Medulla oblongata (tissue), 1 donor: ENCODE measurements at regions not wholly inside any gene's neighbourhood (a gene's known extent, or its start where the extent isn't known, plus 50 kb on each side); places are given as distances from the start of the nearest gene placed in this dataset.

Source experiments
- DNase-seq: peaks from one replicate; pipeline ENCODE4 v3.0.0-alpha.2; 2015; ENCODE audit errors: extremely low spot score

DNA sequence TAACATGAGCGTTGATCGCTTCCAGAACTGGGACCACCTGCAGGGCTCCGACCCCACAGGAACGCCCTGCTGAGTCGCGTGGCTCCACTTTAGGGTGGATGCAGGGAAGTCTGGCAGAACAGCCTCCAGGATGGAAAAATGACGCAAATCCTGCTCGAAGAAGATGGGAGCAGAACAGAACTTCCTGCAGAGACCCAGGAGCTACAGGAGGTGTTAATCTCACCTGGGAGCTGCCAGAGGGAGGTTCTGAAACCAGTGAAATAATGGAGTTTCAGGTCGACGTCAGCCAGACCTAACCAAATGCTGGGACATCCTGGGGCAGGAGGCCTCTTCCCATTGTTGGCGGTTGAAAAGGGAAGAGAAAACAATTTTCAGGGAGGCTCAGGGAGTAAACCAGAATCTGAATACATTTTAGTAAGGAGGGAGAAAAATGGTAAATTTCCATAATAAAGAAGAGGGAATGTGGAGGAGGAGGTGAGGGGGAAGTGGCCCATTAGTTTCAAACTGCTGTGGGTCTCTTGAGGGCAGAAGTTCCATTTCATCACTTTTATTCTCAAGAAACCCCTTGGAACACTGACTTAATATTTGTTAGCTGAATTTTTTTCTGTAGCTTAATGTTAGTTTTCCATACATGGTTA, 558.4 kb upstream of the CDH4 start:
- no peak for DNase-seq

DNA sequence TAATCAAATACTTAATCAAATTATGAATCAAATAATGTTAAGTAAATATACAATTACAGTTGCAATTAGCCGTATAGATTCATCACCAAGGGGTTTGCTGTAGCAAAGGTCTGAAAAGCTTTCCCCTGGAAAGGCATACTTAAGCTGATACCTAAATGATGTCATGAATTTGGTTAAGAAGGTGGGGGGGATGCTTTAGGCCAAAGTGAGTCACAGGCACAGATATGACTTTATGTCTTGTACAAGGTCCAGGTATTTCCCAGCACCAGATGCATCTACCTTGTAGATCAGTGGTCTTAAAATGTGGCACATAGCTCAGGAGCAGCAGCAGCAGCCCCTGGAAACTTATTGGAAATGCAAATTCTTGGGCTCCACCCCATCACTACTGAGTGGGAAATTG, 557.3 kb upstream of the CDH4 start:
- no peak for DNase-seq

DNA sequence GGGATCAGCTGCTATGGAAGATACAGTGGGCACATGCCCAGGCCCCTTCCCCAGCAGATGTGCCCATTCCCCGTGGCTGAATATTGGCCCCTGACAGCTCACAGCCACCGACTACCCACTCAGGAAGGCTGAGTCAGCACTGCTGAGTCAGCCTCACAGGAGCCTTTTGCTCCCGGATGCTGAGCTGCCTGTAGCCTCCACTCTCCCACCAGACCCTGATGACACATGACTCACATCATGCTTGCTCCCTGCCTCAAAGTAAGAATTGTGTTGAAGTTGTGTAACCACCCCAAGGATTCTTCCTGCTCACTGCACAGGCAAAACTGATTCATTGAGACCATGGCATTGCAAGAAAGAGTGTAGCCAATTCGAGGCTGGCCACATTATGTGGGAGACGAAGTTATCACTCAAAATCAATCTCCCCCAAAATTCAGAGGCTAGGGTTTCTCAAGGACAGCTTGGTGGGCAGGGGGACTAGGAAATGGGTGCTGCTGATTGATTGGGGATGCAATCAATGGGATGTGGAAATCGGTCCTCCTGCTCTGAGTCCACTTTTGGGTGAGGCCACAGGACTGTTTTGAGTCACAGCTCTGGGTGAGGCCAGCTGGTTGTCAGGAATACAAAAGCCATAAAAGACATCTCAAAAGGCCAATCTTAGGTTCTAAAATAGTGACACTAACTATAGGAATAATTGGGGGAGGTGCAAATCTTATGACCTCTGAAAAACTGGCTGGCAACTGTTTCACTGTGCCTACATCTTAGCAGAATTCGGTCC, 556.6 kb upstream of the CDH4 start:
- DNase-seq: no peak

DNA sequence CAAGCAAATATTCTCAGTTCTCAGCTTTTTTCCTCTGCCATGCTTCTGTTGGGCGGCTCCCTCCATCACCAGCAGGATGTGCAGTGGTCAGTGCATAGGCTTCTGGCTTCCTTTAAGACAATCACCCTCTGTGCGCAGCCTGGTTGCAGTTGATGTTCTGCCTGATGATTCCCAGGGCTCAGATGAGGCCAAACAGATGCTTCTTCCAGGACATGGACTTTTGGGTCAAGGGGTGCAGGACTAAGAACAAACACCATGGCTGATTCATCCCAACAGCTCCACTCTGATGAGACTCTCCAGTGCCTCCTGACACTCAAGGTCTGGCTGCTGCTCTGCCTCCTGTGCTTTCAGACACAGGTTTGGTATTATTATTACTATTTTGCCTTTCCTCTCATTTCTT, 554.8 kb upstream of the CDH4 start:
- no peak for DNase-seq

DNA sequence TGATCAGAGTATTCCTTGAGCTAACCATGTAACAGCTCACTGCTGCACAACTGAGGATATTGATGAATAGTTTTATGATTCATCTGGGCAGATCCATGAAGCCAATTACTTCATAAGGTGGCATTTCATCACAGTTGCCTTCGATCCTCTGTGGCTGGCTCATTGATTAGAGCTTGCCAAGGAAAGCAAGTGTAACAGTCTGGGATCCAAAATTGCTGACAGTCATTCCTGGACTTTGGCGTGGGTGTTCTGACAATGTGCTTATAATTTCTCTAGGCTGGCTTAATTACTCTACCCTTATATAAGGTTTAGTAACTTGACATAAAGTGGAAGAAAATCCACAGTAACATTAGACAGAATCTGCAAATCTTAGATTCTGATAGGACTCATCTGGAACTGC, 551.3 kb upstream of the CDH4 start:
- DNase-seq: no peak

DNA sequence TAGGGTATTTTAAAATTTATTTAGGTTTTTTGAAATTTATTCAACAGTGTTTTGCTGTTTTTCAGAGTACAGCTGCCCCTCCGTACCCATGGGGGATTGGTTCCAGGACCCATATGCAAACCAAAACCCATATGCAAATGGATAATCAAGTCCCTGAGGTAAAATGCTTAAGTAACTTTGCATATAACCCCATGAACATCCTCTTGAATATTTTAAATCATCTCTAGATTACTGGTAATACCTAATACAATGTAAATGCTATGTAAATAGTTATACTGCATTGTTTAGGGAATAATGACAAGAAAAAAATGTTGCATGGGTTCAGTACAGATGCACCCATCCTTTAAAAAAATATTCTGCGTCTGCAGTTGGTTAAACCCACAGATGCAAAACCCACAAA, 547.9 kb upstream of the CDH4 start:
- DNase-seq: no peak

DNA sequence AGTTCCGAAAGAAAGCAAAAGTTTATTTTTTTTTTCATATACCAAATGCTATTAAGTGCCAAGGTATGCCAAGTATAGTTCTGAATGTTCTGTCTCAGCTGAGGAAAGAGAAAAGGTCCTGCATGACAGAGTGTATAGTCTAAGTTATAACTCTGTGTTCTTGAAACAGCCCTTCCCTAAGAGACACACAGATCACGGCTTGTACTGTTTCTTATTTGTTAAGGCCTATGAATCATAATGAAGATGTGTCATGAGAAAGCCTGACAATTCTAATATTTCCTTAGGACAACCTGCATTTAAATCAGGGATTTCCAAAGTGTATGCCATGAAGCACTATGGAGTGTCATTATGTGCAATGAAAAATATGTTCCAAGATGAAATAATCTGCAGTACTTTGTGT, 538.7 kb upstream of the CDH4 start:
- DNase-seq: no peak

DNA sequence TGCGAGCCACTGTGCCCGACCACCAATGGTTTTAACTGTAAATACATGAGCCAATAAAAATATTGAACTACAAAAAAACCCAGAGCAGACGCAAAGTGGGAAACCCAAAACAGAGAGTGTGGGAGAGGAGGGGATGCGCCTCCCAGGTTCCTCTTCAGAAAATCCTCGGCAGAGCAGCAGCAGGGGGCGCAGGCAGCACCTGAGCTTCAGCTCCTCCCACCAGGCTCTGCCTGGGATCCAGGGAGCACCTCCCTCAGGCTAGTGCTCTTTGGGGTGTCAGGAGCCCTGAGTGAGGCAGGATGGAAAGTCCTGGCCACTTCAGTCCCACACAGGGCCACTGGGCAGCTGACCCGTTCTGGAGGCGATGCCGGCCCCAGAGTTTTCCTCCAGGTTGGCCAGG, 536.9 kb upstream of the CDH4 start:
- DNase-seq: no peak

DNA sequence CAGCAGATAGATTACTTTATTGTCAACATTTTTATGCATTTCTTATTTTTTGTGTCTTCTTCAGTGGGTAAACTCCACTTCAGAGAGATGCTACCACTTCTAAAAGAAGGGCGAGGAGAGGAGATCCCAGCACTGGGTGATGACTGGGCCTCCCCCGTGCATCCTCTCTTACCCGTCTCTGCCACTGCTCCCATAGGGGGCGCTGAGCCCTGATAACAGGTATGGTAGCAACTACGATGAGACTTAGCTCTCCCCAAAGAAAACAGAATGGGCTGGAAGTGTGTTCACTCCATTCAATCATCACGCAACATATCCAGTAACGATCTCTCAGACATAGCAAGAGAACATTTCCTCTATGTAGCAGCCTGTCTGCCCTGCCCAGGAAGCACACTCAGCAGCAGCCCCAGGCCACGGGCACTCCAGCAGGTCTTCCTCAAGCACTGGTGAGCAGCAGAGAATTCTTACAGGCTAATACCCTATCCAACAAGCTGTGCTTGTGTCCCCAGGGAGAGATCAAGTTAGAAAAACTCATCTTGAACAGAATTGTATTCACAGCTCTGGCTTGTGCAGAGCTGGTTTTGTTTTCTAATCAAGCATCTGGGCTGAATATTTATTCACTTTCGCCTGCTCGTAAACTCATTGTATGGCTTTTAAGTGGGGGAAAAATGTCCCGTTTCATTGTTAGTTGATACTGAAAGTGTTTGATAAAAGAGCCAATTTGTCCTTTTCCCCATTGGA, 533.1 kb upstream of the CDH4 start:
- no peak for DNase-seq

DNA sequence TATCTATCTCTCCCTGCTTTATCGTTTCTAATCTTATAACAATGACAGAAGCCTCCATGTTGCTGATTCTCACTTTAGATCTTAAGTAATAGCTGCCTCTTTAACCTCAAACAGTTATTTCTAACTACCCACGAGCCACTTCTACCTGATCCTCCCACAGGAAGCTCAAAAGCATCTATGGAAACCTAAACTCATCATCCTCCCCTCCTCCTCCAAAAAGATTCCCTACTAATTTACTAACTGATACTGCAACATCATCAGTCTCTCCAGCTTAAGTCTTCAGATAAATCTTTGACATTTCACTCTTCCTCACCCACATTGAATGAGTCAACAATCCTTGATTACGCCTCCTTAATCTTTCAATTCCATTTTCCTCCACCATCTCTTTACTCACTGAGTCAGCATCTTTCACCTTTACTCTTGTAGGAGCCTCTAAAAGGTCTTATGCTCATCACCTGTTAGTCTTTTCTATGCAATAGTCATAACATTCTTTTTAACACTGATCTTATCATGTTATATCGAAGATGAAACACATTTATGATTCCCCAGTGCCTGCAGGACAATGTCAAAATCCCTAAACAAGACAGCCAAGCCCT, 526.7 kb upstream of the CDH4 start:
- no peak for DNase-seq

DNA sequence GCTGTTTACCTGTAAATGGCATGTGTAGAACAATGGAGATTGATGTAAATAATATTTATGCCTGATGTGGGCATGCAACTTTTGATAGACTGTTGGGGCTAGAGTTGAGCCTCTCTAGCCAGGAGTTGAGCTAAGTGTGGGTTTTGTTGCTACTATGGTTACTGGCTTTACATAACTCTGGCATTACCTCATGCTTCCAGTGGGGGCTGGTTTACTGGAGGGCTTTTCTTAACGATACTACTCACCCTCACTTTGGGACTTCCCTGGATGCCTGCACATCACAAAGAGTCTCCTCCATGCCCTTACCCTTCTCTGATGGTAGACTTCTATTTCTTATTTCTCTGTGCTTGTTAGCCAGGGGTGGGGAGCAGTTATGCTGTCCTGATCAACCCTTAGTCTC, 524.6 kb upstream of the CDH4 start:
- DNase-seq: no peak

DNA sequence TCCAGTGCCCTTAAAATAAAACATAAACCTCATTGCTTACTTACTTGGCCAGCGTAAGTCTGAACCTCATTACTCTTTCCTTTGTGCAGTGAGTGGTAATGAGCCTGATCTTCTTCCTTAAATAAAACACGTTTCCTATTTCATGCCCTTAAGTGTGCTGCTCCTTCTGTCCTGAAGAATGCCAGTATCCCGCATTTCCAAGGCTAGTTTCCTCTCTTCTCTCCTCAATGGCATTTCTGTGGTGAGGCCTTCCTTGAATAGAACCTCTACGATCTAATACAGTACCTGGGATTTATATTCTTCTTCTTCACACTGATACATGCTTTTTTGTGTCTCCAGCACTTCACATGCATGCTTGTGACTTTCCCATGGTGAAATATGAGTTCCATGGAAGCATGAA, 523.4 kb upstream of the CDH4 start:
- DNase-seq: no peak

DNA sequence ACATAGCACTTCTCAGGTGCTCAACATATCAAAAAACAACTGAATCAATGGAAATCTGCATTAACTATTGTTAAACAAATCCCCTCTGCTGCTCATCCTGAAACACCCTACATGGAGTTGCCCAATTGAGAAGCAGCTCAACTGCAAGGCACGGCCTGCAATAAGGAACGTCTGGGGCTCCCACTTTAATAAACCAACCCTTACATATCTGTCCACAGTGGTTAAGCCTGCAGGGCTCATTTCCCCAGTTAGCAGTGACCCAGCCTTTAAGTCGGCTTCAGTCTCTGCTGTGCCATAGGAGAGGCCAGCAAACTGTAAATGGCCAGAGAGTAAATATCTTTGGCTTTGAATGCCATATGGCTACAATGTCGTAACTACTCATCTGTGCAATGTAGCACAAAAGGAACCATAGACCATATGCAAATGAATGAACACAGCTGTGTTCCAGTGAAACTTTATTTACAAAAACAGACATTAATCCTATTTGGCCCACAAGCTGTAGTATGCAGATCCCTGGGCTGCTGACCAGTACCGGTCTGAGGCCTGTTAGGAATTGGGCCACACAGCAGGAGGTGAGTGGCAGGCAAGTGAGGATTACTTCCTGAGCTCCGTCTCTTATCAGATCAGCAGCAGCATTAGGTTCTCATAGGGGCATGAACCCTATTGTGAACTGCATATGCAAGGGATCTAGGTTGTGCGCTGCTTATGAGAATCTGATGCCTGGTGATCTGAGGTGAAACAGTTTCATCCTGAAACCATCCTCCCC, 522.7 kb upstream of the CDH4 start:
- DNase-seq: no peak

DNA sequence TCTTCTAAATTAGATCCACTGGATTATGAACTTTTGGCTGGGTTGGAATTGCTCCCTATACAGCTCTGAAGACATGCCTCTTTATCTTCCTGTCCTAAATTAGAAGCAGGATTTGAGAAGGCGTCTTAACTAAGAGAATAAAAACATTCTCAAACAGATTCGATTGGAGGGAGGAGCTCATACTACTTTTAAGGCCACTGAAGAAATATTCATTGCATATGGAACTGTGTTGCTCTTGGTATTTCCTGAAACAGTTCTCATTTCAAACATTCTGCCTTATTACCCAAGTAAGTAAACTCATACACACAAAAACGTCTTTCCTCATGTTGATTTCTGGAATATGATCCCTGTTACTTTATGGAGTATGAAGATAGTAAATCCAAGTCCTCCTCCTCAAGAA, 519.7 kb upstream of the CDH4 start:
- no peak for DNase-seq

DNA sequence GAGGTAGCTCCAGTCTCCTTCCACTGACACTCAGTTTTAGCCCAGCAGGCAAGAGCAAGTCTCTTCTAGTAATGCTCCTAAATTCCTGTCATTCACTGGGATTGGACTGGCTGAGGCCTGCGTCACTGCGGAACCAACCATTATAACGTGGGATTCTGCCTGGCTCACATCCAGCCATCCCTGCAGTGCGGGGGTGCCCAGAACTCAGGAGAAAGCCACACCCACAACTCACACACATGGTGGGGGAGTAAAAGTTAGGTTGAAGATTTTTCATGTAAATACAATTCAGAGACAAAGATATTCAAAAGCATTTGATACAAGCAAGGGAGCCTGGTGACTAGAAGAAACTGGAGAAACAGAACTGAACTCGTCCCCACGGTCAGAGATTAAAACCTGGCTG, 504.0 kb upstream of the CDH4 start:
- no peak for DNase-seq

DNA sequence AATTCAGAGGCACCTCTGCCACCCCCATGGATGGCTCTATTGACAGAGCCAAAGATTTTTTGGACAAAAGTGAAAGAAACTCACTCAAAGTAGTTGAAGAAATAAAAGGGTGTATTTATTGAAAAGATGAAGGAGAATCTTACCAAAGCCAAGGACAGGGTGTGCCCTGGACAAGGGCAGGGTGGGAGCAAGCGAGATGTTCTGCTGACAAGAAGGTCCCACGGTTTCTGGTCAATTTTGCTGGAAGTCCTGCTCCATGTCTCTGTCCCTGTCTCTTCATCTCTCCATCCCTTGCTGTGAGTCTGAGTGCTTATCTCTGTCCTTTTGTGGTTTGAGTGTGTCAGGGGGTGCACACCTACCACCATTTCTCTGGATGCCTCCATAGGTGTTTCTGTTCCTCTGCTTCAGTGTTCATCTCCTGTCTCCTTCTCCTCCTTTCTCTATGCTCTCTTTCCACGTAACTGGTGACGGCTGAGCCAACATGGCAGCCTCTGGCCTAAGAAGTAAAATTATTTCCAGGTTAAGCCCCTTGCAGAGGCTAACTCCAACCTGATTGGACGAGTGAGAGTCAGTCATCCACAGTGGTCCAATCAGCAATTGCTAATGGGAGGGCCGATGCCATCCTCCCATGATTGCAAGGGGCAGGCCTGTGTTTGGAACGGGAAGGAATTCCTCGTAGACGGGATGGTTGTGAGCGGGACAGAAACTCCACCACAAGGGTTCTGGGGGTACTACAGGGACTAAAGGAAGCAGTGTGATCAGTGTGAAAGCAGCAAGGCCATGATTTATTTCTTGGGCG, 502.1 kb upstream of the CDH4 start:
- no peak for DNase-seq

DNA sequence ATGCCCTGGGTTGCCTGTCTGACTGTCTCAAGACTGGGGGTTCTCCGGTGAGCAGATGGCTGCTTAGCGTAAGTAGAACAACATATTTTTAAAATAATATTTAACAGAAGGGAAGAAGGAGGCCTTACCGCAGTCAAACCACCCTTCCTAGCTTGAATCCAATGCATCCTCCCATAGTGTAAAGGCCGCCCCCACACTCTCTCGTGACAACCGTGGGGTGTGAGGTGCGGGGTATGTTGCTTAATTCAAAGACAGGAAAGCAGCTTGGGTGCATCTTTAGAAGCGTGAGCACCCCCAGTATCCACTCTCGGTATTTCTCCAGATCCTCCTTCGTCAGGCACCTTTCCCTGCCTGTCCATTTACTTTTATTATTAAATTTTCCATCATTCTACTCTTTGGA, 501.2 kb upstream of the CDH4 start:
- DNase-seq: no peak

DNA sequence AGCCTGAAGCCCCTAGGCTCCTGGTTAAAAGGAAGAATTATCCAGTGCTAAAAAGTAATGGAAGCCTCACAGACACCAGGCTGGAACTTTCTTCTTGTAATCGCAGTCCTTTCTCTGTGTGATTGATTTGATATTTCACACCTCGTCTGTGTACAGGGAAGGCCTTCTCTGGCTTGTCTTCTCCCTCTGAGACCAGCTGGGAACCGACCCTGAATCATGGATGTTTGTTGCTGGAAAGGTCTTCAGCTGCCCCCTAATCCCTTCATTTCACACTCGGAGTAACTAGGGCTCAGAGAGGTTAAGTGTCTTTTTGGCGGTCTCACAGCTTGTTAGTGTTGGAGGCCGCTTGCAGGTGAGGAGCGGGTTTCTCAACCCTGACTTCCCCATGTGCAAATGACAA, 500.2 kb upstream of the CDH4 start:
- no peak for DNase-seq

DNA sequence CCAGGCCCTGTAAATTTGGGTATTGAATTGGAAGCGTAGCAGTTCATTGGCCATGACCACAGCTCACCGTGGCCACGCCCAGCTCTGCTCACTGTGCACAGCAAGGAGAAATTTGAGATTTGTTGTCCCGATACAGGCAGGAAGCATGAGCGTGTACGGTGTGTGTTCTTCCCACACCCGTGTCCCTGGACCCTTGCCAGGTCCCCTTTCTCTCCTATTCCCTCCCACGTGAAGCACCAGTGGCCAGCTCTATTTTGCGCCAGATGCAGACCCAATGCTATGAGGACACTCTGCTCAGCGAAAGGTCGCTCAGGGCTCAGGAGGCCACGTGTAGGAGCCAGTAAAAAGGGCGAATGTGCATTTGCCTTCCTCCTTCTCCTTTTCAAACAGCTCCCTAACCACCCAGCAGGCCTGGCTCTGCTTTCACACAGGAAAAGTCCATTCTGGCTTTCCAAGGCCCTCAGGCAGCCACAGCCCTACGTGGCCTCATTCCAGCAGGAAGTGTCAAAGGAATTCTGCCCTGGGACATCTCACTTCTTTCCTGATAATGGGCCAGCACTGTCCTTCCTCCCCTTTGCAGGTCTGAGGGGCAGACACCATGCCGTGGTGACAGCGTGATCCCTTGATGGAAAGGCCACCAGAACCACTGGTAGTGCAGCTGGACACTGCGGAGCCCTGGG, 499.2 kb upstream of the CDH4 start:
- DNase-seq: no peak

DNA sequence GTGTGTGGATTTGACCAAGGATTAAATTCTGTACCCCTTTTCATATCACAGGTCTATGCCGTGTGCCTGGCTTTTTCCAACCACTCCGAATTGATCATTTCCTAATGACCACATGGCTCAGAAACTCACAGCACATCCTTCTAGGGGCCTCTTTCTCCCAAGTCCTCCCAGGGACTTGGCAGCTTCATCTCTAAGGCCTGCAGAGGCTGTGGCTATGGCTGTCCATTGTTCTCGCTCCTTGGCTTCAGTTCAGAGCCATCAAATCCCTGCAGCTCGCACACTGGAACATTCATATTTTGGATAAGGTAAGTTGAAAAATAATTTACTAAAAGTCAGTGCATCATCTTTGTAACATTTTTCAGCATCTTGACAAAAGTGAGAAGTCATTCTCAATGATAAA, 497.2 kb upstream of the CDH4 start:
- DNase-seq: peak; percentile 65

DNA sequence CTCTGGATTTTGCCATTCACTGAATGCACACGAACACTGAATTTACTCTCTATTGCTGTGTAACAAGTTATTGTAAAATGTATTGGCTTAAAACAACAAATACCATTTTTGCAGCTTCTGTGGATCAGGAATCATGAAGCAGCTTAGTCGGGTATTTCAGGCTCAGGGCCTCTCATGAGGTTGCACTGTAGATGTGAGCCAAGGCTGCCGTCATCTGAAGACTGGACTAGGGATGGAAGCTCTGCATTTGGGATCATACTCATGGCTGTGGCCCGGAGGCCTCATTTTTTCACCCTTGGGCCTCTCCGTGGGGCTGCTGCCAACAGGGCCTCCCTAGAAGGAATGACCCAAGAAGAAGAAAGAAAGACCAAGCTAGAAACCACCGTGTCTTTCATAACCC, 492.4 kb upstream of the CDH4 start:
- no peak for DNase-seq
